ENCODE measurements at regions not wholly inside any gene's neighbourhood (a gene's known extent, or its start where the extent isn't known, plus 50 kb on each side); places are given as distances from the start of the nearest gene placed in this dataset.
"Not testable (repeated sequence)": the region's sequence is repeated elsewhere in the genome, so short reads cannot be mapped to it uniquely, and the experiment has no call there.

DNA sequence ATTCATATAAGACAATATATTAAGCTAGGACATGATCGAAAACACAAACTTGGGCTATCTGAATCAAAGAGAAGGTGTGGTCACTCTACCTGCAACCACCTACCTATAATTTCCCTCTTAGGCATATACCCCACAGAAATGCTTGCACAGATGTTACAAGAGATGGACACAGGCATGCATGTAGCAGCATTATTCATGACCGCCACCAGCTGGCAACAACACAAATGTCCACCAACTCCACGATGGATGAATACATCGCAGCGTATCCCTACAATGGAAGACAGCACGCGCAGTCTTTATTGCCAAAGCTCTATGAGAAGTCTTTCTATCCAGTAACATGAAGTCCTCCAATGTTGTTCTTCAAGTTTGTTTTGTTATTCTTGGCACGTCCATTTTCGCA, 90.8 kb downstream of the ARL4C start:
- no peak for DNase-seq (ENCODE audit: low spot score)

DNA sequence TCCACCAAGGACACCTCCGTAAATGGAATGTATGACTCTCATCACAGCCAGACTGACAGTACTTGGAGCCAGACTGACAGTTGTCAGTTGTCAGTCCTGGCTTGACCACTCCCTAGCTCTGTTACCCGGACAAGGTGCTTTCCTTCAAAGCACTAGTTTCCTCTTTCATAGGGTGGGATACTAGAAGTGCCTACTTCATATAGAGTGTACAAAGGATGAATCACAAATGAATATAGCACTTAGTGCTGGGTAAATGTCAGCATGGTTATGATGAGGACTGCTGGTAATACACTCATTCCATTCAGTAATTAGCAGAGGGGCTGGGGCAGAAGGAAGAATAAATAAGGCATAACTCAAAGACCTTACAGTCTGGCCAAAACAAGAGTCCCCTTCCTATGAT, 91.4 kb downstream of the ARL4C start:
- DNase-seq (ENCODE audit: low spot score): no peak

DNA sequence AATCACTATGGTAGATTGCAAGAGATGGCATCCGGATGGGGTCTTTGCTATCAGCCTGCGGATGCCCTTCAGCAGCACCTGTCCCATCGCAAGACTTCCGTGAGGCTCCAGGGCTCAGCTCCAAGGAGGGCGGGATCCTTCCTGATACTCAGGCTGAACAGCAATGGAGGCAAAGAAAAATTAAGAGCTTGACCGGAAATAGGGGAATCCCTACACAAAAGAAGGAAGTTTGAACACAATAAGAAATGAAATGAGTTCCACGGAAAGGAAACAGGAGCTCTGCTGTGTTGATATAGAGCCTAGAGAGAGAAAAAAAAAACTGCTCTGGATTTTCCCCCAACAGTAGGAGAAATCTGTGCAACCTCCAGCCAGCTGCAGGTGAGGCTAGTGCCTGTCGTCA, 91.9 kb downstream of the ARL4C start:
- DNase-seq (ENCODE audit: low spot score): no peak

DNA sequence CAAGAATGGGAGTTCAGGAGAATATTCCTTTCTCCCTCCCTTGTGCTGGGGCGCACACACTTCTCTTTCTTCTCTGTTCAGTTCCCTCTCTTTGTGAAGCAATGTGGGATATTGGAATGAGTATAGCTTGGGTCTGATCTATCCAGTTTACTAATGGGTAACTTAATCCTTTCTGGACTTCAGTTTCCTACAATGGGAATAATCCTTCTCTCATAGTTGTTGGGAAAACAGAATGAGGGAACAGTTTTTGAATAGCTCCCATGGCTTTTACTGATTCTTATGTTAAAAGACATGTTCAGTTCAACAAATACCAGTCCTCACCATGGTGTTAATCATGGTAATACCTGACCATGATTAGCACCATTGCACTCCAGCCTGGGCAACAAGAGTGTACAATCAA, 93.1 kb downstream of the ARL4C start:
- DNase-seq (ENCODE audit: low spot score): no peak

DNA sequence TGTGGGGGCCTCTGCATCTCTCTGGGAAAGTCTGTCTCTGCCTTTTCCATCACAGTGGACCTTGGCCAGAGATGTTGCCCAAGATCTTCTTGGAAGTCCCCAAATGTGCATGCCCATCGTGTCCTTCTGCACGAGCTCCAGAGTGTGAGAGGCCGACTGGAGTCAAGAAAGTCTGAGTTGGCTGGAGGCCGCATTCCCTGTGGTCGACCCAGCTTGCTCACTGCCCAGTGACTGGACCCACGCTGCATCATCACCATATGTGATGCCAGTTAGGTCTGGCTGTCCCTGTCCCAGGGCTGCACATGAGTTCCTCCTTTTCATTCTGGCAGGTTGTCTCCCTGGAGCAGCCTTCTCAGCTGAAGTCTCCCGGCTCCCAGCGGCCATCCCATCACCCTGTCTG, 93.8 kb downstream of the ARL4C start:
- no peak for DNase-seq (ENCODE audit: low spot score)

- no peak for DNase-seq (ENCODE audit: low spot score)
Measured at GRCh38 chr2:234401426-234401825, 95.5 kb downstream of the ARL4C start.

DNA sequence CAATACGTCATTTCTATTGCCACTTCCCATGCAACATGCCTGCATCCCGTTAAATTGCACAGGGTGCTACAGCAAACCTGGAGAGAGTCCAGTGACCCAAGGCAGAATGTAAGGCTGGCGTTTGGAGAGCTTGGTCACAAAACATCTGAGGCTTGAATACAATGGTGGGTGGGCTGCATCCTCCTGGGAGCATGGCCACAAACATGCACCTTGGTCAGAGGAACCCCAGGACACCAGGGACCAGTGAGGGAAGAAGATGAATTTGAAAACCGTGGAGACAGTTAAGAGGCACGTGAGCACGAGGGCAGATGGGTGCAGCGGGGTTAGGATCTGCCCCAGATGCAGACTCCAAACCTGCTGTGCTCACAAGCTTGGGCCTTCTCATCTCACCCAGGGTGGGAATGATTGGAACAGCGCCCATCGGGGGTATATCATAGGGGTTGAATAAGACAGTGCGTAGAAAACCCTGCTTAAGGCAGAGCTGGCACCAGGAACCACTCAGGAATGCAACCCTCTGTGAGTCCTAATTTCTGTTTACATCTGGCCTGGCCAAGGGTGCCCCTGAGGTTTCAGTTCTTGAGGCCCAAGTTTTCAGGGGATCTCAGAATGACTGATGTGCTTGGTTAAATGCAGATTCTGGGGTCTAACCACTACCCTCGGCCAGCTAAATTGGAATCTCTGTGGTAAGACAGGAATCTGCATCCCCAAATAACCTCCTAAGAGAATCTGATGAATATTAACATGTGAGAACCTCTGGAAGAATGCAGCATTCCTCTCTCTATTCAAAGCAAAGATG, 97.2 kb downstream of the ARL4C start:
- no peak for DNase-seq (ENCODE audit: low spot score)

GRCh38 chr2:234398531-234398930, 98.3 kb downstream of the ARL4C start:
- no peak for DNase-seq (ENCODE audit: low spot score)

DNA sequence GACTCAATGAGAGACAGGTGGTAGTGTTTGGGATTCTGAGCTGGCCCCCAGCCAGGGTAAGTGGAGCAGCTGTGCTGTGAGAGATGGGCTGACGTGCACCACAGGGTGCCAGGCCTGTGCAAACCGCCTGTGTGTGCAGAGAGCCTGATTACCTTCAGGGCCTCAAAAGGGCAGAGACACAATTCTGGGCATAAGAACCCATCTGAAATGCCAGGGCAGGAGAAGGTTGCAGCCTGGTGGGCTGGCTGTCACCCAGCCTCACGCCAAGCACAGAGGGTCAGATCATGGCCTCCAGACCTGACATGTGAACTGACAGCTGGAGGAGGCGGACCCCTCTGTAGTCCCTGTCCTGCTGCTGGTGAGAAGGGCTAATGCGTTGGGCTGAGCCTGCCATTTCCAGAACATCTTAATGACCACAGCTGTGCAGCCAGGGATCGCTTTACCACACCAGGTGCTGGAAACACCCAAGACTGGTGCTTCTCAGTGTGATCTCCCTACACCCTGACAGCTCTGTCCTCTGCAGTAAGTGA, 100.9 kb downstream of the ARL4C start:
- no peak for DNase-seq (ENCODE audit: low spot score)

- no peak for DNase-seq (ENCODE audit: low spot score)
Measured at GRCh38 chr2:234394450-234394849, 102.4 kb downstream of the ARL4C start.

DNA sequence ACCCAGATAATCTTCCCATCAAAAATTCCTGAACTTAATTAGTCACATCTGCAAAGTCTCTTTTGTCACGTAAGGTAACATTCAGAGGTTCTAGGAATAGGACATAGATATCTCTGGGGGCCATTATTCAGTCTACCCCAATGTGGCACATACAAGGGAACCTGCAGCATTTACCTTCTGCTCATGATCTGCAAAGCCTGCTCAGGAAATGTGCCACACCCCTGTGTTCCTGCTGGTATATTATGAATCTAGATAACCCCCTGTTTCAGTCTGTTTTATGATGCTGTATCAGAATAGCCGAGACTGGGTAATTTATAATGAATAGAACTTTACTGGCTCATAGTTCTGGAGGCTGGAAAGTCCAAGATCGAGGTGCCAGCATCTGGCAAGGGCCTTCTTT, 103.5 kb downstream of the ARL4C start:
- DNase-seq (ENCODE audit: low spot score): no peak

- no peak for DNase-seq (ENCODE audit: low spot score)
Measured at GRCh38 chr2:234392041-234392615, 104.8 kb downstream of the ARL4C start.

- no peak for DNase-seq (ENCODE audit: low spot score)
Measured at GRCh38 chr2:234391625-234392024, 105.3 kb downstream of the ARL4C start.

- DNase-seq (ENCODE audit: low spot score): not testable (repeated sequence)
Measured at GRCh38 chr2:234389661-234390060, 107.2 kb downstream of the ARL4C start.

- DNase-seq (ENCODE audit: low spot score): no peak
Measured at GRCh38 chr2:234388591-234388990, 108.3 kb downstream of the ARL4C start.

DNA sequence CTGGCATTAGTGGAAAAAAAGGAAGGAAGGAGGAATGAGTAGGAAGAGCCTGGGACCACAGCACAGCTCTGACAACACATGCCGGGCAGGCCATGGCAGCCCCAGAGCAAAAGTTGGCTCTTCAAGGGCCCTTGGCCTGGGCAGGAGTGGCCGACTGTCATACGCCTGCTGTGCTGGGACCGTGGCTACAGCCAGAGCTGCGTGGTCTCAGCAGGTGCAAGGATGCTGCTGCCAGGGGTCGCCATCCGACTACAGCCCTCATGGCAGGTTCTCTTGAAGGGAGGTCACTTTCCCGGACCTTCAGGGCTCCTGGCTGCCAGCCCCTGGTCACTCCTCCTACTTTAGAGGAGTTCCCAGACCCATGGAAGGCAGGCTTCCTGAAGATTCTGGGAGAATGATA, 109.9 kb downstream of the ARL4C start:
- DNase-seq (ENCODE audit: low spot score): no peak

- DNase-seq (ENCODE audit: low spot score): no peak
Measured at GRCh38 chr2:234382131-234382530, 114.8 kb downstream of the ARL4C start.

DNA sequence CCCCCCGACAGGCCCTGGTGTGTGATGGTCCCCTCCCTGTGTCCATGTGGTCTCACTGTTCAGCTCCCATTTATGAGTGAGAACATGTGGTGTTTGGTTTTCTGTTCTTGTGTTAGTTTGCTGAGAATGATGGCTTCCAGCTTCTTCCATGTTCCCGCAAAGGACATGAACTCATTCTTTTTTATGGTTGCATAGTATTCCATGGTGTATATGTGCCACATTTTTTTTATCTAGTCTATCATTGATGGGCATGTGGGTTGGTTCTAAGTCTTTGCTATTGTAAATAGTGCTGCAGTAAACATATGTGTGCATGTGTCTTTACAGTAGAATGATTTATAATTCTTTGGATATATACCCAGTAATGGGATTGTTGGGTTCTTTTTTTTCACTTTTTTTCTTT, 117.9 kb downstream of the ARL4C start:
- DNase-seq (ENCODE audit: low spot score): not testable (repeated sequence)

- no peak for DNase-seq (ENCODE audit: low spot score)
Measured at GRCh38 chr2:234378440-234378839, 118.4 kb downstream of the ARL4C start.

GRCh38 chr2:234377761-234378391, 119.0 kb downstream of the ARL4C start:
- no peak for DNase-seq (ENCODE audit: low spot score)

- no peak for DNase-seq (ENCODE audit: low spot score)
Measured at GRCh38 chr2:234376229-234376628, 120.7 kb downstream of the ARL4C start.

DNA sequence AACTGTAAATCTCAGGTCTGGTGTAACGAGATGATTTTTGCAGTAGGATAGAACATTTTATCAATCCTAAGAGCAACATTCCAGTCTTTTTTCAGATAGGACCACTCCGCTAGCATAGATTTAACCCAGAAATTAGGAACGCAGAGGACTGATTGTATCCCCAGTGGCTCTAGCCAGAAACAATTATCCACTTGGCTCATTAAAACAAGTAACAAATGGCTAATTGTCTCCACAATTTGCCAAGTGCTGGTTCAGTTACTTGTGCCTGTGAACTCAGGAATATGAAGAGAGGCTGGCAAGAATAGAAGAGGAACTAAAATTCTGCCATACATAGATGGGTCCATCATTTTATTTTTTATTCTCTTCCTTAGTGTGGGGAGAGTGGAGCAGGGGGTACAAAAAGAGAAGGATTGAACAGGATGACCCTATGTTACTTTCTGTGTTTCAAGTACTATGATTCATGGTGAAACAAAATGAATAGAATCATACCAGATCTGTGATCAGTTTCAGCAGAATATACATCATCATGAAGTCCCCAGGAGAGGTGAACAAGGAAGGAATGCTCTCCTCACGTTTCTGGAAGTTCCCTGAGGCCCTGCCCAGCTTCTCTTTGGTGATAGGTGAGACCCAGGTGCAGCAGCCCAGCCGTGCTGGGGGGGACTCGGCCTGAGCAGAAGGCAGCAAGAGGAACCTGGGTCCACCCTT, 121.6 kb downstream of the ARL4C start:
- no peak for DNase-seq (ENCODE audit: low spot score)

DNA sequence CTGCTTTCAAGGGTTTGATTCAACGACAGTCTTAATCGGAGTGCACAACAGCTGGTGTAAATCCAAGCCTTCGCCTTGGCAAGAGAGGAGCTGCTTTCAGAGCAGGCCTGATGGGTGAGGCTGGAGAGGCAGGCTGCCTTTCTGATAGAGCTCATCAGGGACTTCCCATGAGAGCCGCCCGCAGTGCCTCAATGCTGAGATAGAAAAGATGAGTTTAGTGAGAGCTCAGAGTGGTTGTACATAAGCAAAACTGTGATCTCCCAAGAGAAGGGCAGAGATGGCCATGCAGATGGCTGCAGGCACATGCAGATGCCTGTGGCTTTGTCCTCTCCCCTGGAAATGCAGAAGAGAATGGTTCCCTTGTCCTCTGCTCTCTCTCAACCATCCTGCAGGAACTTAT, 122.1 kb downstream of the ARL4C start:
- no peak for DNase-seq (ENCODE audit: low spot score)
